SH-SY5Y (cell line): ENCODE measurements at regions not wholly inside any gene's neighbourhood (a gene's known extent, or its start where the extent isn't known, plus 50 kb on each side); places are given as distances from the start of the nearest gene placed in this dataset.

ENCODE experiments used
- GATA2 ChIP-seq: IDR thresholded peaks from 2 replicates; pipeline ENCODE4 v1.6.1; 2011; ENCODE audit warnings: mild to moderate bottlenecking, low read depth, low read length
- GATA3 ChIP-seq: IDR thresholded peaks from 2 replicates; pipeline ENCODE4 v1.6.1; 2011; ENCODE audit warnings: low read depth, mild to moderate bottlenecking, low read length, moderate library complexity

GRCh38 chr6:137552146-137552545 lies 58.0 kb upstream of the OLIG3 start:
- TF ChIP-seq GATA2 = no peak
- TF ChIP-seq GATA3 = no peak
